Neural cell (in vitro differentiated cells): ENCODE measurements at regions not wholly inside any gene's neighbourhood (a gene's known extent, or its start where the extent isn't known, plus 50 kb on each side); places are given as distances from the start of the nearest gene placed in this dataset.

Experiments used
- H2AFZ ChIP-seq: fragments of 200-600, 300-800 bp; sonication (generic), shearing (Covaris generic); 2 replicates; pipeline ENCODE4 v1.6.0; 2014; ENCODE audit warnings: low read depth, mild to moderate bottlenecking, antibody characterized with exemption, low read length, moderate library complexity
- H3F3A ChIP-seq: fragments of 200-600 bp; shearing (Covaris generic); 2 replicates; pipeline ENCODE4 v1.6.1; 2016; ENCODE audit warnings: mild to moderate bottlenecking, moderate library complexity, mixed read lengths, antibody characterized with exemption, low read length; ENCODE audit not compliant: insufficient read depth, poor library complexity, severe bottlenecking
- H3K27ac ChIP-seq: fragments of 200-600, 300-800 bp; sonication (generic), shearing (Covaris generic); 2 replicates; pipeline ENCODE4 v1.5.1; 2014; ENCODE audit warnings: mild to moderate bottlenecking, low read length, moderate library complexity
- H3K27me3 ChIP-seq: fragments of 300-800, 200-600 bp; sonication (generic), shearing (Covaris generic); 2 replicates; pipeline ENCODE4 v1.6.0; 2014; ENCODE audit warnings: mild to moderate bottlenecking, low read depth, low read length, moderate library complexity; ENCODE audit not compliant: insufficient read depth
- H3K36me3 ChIP-seq: fragments of 300-800, 200-600 bp; sonication (generic), shearing (Covaris generic); 2 replicates; pipeline ENCODE4 v1.5.1; 2014; ENCODE audit warnings: mild to moderate bottlenecking, antibody characterized with exemption, low read length, moderate library complexity; ENCODE audit not compliant: insufficient read depth
- H3K4me2 ChIP-seq: fragments of 300-800, 200-600 bp; sonication (generic), shearing (Covaris generic); 2 replicates; pipeline ENCODE4 v1.6.0; 2014; ENCODE audit warnings: mild to moderate bottlenecking, low read length
- H3K4me3 ChIP-seq: fragments of 300-800, 200-600 bp; sonication (generic), shearing (Covaris generic); 2 replicates; pipeline ENCODE4 v1.5.1; 2014; ENCODE audit warnings: mild to moderate bottlenecking, low read length, moderate library complexity
- H3K79me2 ChIP-seq: fragments of 200-600 bp; shearing (Covaris generic); replicated peaks from 2 replicates; pipeline ENCODE4 v1.6.0; 2014; ENCODE audit warnings: mild to moderate bottlenecking, low read length, moderate library complexity; ENCODE audit not compliant: insufficient read depth
- H3K9ac ChIP-seq: fragments of 300-800, 200-600 bp; sonication (generic), shearing (Covaris generic); 2 replicates; pipeline ENCODE4 v1.6.1; 2016; ENCODE audit warnings: mild to moderate bottlenecking, low read length, mixed read lengths
- H3K9me2 ChIP-seq: fragments of 200-600 bp; shearing (Covaris generic); 2 replicates; pipeline ENCODE4 v1.6.1; 2016; ENCODE audit warnings: mild to moderate bottlenecking, low read length, mixed read lengths; ENCODE audit not compliant: insufficient read depth
- H3K9me3 ChIP-seq: fragments of 200-600, 300-800 bp; sonication (generic), shearing (Covaris generic); 2 replicates; pipeline ENCODE4 v1.6.1; 2016; ENCODE audit warnings: mild to moderate bottlenecking, mixed run types, low read length, moderate library complexity, mixed read lengths
- H4K20me1 ChIP-seq: fragments of 200-600 bp; shearing (Covaris generic); 2 replicates; pipeline ENCODE4 v1.6.1; 2016; ENCODE audit warnings: mild to moderate bottlenecking, mixed run types; ENCODE audit not compliant: insufficient read depth
- EP300 ChIP-seq: fragments of 450-650 bp; conservative IDR thresholded peaks from 2 replicates; pipeline ENCODE4 v1.6.1; 2014; ENCODE audit warnings: antibody characterized with exemption, mild to moderate bottlenecking, moderate library complexity; ENCODE audit not compliant: poor library complexity, severe bottlenecking
- EZH2 ChIP-seq: fragments of 200-600, 300-800 bp; shearing (Covaris generic), sonication (generic); IDR thresholded peaks from 2 replicates; pipeline ENCODE4 v1.6.1; 2014; ENCODE audit warnings: antibody characterized with exemption, low read length, borderline replicate concordance, mild to moderate bottlenecking; ENCODE audit not compliant: insufficient read depth, poor library complexity, severe bottlenecking
- MXI1 ChIP-seq: fragments of 450-650 bp; conservative IDR thresholded peaks from 2 replicates; pipeline ENCODE4 v1.6.1; 2014; ENCODE audit warnings: antibody characterized with exemption, mild to moderate bottlenecking; ENCODE audit not compliant: poor library complexity, severe bottlenecking
- POLR2AphosphoS5 ChIP-seq: IDR thresholded peaks from 2 replicates; pipeline ENCODE4 v1.6.1; 2012
- RAD21 ChIP-seq: fragments of 450-650 bp; conservative IDR thresholded peaks from 2 replicates; pipeline ENCODE4 v1.6.1; 2014; ENCODE audit warnings: antibody characterized with exemption, mild to moderate bottlenecking, moderate library complexity
- REST ChIP-seq: IDR thresholded peaks from 2 replicates; pipeline ENCODE4 v1.6.1; 2012; ENCODE audit warnings: borderline replicate concordance
- SMC3 ChIP-seq: fragments of 450-650 bp; conservative IDR thresholded peaks from 2 replicates; pipeline ENCODE4 v1.6.1; 2014; ENCODE audit warnings: antibody characterized with exemption, mild to moderate bottlenecking, moderate library complexity; ENCODE audit not compliant: poor library complexity
- TAF1 ChIP-seq: IDR thresholded peaks from 2 replicates; pipeline ENCODE4 v1.6.1; 2012; ENCODE audit warnings: low read depth
- TF ChIP-seq, protein P1 (sequence below): fragments of 450-650 bp; IDR thresholded peaks from 2 replicates; pipeline ENCODE4 v1.5.1; 2014; ENCODE audit warnings: antibody characterized with exemption, mild to moderate bottlenecking, moderate library complexity; ENCODE audit not compliant: poor library complexity, severe bottlenecking

DNA sequence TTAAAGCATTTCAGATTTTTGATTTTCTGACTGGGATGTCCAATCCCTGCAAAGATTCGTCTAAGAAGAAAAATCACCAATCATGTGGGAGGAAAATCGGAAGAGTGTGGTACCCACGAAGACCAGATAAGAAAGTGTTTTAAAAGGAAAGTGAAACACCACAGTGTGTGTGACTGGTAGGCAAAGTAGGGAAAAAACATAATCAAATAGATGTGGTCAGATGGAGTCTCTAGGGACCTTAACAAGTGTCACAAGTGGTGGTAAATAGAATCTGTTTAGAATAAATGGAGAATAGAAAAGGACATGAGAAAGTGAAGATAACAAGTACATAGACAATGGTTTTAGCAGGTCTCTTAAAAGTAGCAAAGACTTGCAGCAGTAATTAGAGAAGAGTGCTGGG is 154.6 kb downstream of the SLC30A10 start (continued):
- TF ChIP-seq EP300, result no peak
- no peak for TF ChIP-seq MXI1

- Histone ChIP-seq H3K36me3 (no peaks in the 10 kb centered on the region), H2AFZ (no peak overlapping the region), H3K79me2 (no peaks in the 10 kb centered on the region), H4K20me1 (no peaks in the 10 kb centered on the region), H3K9me3 (no peaks in the 10 kb centered on the region), H3K4me3 (no peak overlapping the region), H3K9ac (no peak overlapping the region), H3F3A (no peaks in the 10 kb centered on the region), H3K27ac (no peak overlapping the region), H3K4me2 (no peak overlapping the region), H3K27me3 (no peaks in the 10 kb centered on the region), H3K9me2 (no peaks in the 10 kb centered on the region)
- TF ChIP-seq EP300, result no peak
- TF ChIP-seq, protein P1, sequence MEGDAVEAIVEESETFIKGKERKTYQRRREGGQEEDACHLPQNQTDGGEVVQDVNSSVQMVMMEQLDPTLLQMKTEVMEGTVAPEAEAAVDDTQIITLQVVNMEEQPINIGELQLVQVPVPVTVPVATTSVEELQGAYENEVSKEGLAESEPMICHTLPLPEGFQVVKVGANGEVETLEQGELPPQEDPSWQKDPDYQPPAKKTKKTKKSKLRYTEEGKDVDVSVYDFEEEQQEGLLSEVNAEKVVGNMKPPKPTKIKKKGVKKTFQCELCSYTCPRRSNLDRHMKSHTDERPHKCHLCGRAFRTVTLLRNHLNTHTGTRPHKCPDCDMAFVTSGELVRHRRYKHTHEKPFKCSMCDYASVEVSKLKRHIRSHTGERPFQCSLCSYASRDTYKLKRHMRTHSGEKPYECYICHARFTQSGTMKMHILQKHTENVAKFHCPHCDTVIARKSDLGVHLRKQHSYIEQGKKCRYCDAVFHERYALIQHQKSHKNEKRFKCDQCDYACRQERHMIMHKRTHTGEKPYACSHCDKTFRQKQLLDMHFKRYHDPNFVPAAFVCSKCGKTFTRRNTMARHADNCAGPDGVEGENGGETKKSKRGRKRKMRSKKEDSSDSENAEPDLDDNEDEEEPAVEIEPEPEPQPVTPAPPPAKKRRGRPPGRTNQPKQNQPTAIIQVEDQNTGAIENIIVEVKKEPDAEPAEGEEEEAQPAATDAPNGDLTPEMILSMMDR, result no peak
- no peak for TF ChIP-seq TAF1
- TF ChIP-seq REST, result no peak
- TF ChIP-seq EZH2, result no peak
- no peak for TF ChIP-seq RAD21
- TF ChIP-seq POLR2AphosphoS5, result no peak
- no peak for TF ChIP-seq MXI1
- no peak for TF ChIP-seq SMC3
These were observed 155.2 kb downstream of the SLC30A10 start for GRCh38 chr1:219773110-219773509.

DNA sequence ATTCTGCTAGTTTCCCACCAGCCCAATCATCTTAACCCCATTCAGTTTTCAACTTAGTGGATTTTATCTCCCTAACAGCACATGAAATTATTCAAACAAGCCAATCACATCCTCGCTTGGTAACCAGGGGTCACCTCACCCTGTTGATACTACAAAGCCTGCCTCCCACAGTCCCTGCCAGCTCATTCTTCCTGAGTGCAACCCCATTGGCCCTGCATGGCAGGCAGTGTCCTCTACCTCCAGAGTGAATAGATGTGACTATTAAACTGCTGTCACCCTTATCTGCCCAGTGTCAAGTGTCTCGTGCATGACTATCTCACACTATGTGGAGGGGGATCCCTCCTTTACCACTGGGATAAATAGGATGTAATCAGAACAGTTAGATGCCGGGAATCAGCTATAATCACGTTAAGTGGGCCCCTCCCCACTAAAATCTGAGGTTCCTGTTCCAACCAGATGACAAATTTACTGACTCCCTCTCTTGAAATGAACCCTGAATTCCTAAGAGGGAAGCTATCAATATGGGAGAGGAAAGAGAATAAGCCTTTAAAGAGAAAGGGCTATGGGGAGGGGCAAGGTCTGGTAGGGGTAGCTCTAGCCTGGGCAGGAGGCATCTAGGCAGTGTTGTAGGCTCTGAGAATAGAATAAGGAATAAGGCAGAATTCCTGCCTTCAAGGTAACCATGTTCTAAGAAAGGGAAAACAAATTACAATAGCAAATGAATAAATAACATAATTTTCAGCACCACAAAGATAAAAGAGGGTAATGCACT is 155.9 kb downstream of the SLC30A10 start:
- TF ChIP-seq POLR2AphosphoS5, result no peak
- TF ChIP-seq, protein P1, result no peak
- Histone ChIP-seq H3K27me3 (no peaks in the 10 kb centered on the region), H4K20me1 (no peaks in the 10 kb centered on the region), H2AFZ (no peak overlapping the region), H3K79me2 (no peaks in the 10 kb centered on the region), H3K9me2 (no peaks in the 10 kb centered on the region), H3K36me3 (no peaks in the 10 kb centered on the region), H3K9me3 (no peaks in the 10 kb centered on the region), H3F3A (no peaks in the 10 kb centered on the region), H3K9ac (no peak overlapping the region), H3K4me3 (no peak overlapping the region), H3K4me2 (no peak overlapping the region), H3K27ac (no peak overlapping the region)
